ENCODE measurements at regions not wholly inside any gene's neighbourhood (a gene's known extent, or its start where the extent isn't known, plus 50 kb on each side); places are given as distances from the start of the nearest gene placed in this dataset.
A peak's percentile ranks its signal among the peaks of the same experiment; 100 is the strongest.

- DNase-seq (ENCODE audit: low read depth): no peak
Measured at GRCh38 chr4:180655886-180656285, 1587.3 kb upstream of the TENM3 start.

DNA sequence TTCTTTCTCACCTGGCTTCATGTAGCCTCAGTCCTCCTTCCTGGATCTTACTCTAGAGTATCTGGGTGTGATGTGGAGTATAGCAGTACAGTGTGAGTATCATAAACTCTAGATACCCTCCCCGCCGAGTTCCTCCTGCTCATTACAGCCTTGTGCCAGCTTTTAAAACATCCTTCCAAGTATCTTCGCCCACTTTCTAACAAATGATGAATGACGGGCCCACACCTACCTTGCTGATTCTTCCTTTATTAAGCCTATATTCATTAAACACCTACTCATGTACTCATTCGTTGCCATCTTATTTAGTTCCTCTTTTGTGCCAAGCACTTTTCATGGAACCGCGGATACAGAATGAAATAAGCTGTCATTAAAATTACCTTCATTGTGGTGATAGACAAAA, 1585.3 kb upstream of the TENM3 start:
- DNase-seq (ENCODE audit: low read depth): no peak

GRCh38 chr4:180664766-180665368, 1578.3 kb upstream of the TENM3 start:
- peak; percentile 28 for DNase-seq (ENCODE audit: low read depth)

DNA sequence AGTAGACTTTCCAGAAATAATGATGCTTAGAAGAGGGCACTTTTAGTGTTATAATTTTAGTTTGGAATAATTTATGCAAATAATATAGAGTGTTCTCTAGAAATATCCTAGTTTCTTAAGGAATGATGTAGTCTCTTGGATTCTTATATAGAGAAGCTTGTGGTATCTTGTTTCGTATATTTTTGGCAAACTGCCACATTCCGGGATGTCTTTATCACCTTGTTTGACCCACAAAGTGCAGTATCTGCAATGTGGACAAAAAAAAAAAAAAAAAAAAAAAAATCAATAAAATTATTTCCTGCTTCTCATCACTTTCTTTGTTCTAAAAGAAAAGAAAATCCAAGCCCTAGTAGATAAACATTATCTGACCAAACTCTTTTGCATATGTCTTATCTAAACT, 1577.7 kb upstream of the TENM3 start:
- no peak for DNase-seq (ENCODE audit: low read depth)

- no peak for DNase-seq (ENCODE audit: low read depth)
Measured at GRCh38 chr4:180665994-180666824, 1577.0 kb upstream of the TENM3 start.

DNA sequence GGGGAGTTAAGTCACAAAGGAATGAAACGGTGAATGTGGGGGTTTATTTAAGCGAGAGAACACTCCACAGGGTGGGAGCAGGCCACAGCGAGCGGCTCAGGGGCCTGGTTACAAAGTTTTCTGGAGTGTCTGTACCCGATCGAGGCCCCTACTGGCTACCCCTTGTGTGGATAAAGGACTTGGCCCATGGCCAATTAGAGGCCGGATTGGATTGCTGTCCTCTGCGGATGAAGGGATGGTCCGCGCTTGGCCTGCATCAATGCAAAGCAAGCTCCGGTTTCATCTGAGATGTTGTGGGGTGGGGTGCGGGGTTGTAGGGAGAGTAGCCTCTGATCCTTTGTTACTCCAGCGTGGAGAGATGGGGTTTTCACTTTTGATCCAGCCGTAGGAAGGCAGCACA, 1574.5 kb upstream of the TENM3 start:
- no peak for DNase-seq (ENCODE audit: low read depth)

DNA sequence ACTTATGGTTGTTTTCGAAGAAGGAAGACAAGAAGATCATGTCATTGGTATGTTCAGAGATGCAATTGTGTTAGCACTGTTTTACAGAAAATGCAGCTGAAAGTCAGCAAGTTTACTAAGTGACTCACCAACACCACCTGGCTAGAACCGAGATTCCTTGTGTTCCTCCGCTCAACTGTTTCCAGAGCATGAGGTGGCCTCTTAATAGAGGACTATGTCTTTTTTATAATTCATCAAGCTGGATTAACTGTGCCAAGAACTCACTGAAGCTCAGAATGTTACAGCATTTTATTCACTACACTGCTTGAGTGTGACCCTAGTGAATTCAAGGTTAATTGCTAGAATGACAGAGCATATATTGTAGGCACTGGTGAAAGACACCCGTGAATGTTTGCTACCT, 1573.5 kb upstream of the TENM3 start:
- DNase-seq (ENCODE audit: low read depth): no peak

- DNase-seq (ENCODE audit: low read depth): no peak
Measured at GRCh38 chr4:180674619-180675358, 1568.4 kb upstream of the TENM3 start.

DNA sequence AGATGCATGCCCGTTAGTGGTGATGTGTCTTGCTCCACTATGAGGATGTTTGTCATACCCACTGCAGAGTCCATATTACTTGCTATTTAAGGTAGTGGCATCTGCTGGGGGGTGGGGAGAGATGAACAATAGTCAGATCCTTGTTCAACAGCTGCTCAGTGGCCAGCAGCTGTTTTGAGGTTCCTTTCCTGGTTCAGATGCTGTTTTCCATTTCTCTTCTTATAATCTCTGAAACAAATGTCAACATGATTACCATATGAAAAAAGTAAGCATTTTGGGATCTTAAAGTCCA, 1567.9 kb upstream of the TENM3 start:
- DNase-seq (ENCODE audit: low read depth): no peak

- no peak for DNase-seq (ENCODE audit: low read depth)
Measured at GRCh38 chr4:180680305-180680704, 1562.9 kb upstream of the TENM3 start.

DNA sequence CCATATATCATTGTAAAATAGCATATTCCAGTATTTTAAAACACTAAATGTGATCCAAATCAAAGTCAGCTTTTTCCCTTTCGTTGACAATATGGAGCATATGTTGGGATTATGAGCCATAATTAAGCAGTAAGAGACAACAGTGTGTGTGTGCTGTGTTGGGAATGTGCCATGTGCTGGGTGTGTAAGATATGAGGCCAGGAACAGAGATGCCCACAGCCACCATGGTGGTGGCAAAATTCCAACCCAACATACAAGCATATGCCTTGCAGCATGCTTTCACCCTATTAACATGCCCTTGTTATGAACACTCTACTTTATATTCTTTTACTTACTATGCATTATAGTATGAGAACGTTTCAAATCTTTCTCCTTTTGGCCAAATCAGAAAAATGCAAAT, 1560.4 kb upstream of the TENM3 start:
- no peak for DNase-seq (ENCODE audit: low read depth)

DNA sequence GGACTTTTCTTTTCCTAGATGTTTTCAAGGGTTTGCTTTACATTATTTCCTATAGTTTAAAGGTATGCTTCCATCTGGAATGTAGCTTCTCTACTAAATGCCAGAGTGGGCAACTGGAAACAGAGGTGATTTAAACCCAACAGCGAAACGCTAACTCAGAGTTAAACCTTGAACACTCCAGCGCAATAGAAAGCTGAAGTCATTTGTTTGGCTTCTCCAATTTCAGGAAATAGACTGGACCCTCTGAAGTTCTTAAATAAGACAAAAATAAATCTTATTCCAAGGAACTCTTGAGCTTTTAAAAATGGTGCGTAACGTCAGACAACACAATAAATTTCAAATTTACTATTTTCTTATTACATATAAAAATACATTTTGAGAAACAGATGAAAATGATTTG, 1560.0 kb upstream of the TENM3 start:
- DNase-seq (ENCODE audit: low read depth): no peak

DNA sequence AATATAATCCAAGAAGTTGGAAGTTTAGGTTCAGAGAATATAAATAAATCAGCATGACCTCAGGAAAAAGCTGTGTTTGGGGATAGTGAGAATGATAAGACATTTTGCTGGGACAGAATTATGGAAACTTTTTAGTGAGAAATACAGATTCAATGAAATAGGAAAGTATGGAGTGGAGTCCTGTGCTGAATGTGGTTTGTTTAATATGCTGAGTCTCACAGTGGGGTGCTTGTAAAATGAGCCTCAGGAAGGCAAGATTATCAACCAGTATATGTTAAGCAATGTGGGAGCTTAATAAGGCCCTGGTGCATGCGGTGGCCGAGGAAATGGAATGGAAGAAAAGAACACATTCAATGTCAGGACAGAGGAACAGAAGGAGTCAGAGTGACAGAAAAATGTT, 1554.7 kb upstream of the TENM3 start:
- DNase-seq (ENCODE audit: low read depth): no peak

GRCh38 chr4:180694875-180695274, 1548.3 kb upstream of the TENM3 start:
- DNase-seq (ENCODE audit: low read depth): no peak

- no peak for DNase-seq (ENCODE audit: low read depth)
Measured at GRCh38 chr4:180695851-180696250, 1547.4 kb upstream of the TENM3 start.

GRCh38 chr4:180696460-180697092, 1546.6 kb upstream of the TENM3 start:
- no peak for DNase-seq (ENCODE audit: low read depth)

GRCh38 chr4:180698550-180699195, 1544.5 kb upstream of the TENM3 start:
- no peak for DNase-seq (ENCODE audit: low read depth)

DNA sequence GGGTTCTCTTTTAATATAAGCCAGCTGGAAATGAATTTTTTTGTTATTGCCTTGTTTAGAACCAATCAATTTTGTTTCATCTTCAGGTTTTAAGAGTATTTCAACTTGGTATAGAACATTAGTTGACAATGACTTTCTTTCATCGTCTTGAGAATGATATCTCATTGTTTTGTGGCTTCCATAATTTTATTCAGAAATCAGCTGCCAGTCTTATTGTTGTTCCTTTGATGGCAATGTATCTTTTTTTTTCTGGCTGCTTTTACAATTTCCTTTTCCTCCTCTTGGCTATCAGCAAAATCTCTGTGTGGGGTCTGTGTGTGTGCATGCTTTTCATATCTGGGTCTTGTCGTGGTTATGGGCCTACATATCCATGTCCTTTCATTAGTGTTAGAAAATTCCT, 1536.4 kb upstream of the TENM3 start:
- DNase-seq (ENCODE audit: low read depth): no peak

DNA sequence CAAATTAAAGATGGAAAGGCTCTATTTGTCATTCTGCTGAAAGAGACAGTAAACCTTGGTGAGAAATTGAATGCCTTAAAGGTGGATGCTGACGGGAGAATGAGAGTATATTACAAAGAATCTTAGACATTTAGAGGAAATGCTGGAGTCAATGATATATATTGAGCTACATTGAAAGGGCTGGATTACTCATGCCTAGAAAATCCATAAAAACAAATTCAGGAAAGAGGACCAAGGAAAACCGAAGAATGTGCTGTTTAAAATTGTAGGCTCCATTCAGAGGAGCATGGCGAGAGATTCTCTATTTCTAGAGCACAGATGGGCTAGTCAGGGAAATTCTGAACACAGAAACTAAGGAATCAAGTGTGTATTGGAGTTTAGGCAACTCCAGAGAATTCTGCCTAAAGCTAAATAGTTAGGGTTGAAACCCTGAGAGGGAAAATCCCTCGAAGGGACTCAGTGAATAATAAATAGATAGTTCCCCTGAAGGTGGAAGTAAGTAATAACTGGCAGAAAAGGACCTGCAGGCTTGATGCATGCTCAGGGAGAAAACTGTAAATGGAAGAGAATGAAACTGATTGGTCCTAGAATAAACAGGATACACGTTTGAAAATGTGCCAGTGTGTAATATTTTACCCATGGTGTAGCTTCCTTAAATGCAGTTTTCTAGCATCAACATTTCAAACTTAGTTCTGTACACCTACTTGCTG, 1532.4 kb upstream of the TENM3 start:
- DNase-seq (ENCODE audit: low read depth): no peak

DNA sequence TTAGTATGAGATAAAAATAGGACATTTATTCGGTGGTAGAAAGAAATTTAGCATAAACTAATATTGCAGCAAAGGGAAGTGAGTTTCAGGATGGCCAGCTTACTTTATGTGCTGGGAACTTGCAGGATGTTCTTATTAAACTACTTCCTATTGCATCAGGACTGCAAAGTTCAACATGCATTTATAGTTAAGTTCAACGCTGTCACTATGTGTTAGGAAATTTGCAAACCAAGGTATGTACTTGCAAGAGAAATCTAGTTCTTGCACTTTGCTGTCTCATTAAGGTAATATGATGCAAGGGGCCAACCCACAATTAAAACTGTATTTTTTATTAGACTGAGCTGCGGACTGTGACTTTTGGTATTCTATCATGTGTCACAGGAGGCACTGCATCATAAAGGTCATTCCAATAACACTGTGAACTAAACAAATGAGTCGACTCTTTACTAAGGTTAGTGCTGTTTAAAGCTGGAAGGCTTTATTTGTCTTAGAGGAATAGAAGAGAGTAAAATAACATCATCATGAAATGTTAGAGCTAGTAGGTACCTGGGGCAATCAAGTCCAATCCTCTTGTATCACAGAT, 1525.7 kb upstream of the TENM3 start:
- DNase-seq (ENCODE audit: low read depth): no peak

DNA sequence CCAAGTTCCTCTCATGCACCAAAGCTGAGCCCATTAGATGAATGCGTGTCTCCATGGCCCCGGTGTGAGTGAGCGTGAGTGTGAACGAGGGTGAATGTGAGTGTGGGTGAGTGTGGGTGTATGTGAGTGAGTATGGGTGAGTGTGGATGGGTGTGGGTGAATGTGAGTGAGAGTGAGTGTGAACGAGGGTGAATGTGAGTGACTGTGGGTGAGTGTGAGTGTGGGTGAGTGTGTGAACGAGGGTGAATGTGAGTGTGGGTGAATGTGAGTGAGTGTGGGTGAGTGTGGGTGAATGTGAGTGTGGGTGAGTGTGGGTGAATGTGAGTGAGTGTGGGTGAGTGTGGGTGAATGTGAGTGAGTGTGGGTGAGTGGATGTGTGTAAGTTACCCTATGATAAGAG, 1521.8 kb upstream of the TENM3 start:
- no peak for DNase-seq (ENCODE audit: low read depth)
